Endothelial cell of umbilical vein (primary cell): ENCODE measurements at regions not wholly inside any gene's neighbourhood (a gene's known extent, or its start where the extent isn't known, plus 50 kb on each side); places are given as distances from the start of the nearest gene placed in this dataset.

ENCODE experiments used
- BruUV-seq: library from RNA; stranded (reverse); fragments of 400-500 nt; replicated peaks from 2 replicates; lab custom pipeline; 2021; lab: Mats Ljungman, UMichigan
- CTCF ChIA-PET: fragments of 300-600, 350-600 bp; sonication (Branson Sonifier 250); formaldehyde crosslinking; loops from one replicate; lab custom pipeline; 2021; ENCODE audit warnings: antibody characterized with exemption, inconsistent platforms; lab: Charles Lee
- POLR2A ChIA-PET: fragments of 300-600, 350-600 bp; sonication (Branson Sonifier 250); formaldehyde crosslinking; loops from one replicate; lab custom pipeline; 2021; ENCODE audit warnings: antibody characterized with exemption, inconsistent platforms; lab: Charles Lee
- DNase-seq: peaks from one replicate; pipeline ENCODE4 v3.0.0-alpha.2; 2011; ENCODE audit warnings: low read depth, low spot score
- FAIRE-seq: peaks from 2 replicates; lab custom pipeline; 2011; peaks lifted over from hg19 to GRCh38; lab: Jason Lieb, UNC
- H2AFZ ChIP-seq: 2 replicates; pipeline ENCODE4 v1.6.0; 2012; ENCODE audit warnings: low read depth, low read length, control low read depth, inconsistent platforms
- H3K27ac ChIP-seq: 2 replicates; pipeline ENCODE4 v1.5.1; 2011; ENCODE audit warnings: low read depth, mild to moderate bottlenecking, control low read depth, low read length, moderate library complexity; ENCODE audit not compliant: insufficient read depth
- H3K27me3 ChIP-seq, 2 experiments: 2 replicates each; pipeline versions ENCODE4 v1.6.0 to v1.6.1; 2011; ENCODE audit warnings: low read length in 2 of 2, mixed read lengths in 1 of 2; ENCODE audit not compliant: control insufficient read depth in 2 of 2, insufficient read depth in 2 of 2
- H3K36me3 ChIP-seq, 2 experiments: 2 replicates in 1 of 2; 3 replicates in 1 of 2; pipeline ENCODE4 v1.5.1; 2011; ENCODE audit warnings: low read length in 2 of 2, mild to moderate bottlenecking in 1 of 2, moderate library complexity in 1 of 2; ENCODE audit not compliant: control insufficient read depth in 2 of 2, insufficient read depth in 2 of 2; ENCODE audit errors: extremely low read depth in 1 of 2
- H3K4me1 ChIP-seq: 3 replicates; pipeline ENCODE4 v1.5.1; 2011; ENCODE audit warnings: mild to moderate bottlenecking, low read length; ENCODE audit not compliant: control insufficient read depth, insufficient read depth; ENCODE audit errors: extremely low read depth
- H3K4me2 ChIP-seq: 2 replicates; pipeline ENCODE4 v1.6.1; 2011; ENCODE audit warnings: low read length, control low read depth, mixed read lengths; ENCODE audit not compliant: insufficient read depth
- H3K4me3 ChIP-seq, 3 experiments: fragments of 200-600 bp in 1 of 3; sonication (generic), shearing (Covaris generic) in 1 of 3; replicated peaks in 1 of 3; 2 replicates each; pipeline ENCODE4 v1.5.1; 2011 to 2016; ENCODE audit warnings: control low read depth in 3 of 3, low read length in 3 of 3, mild to moderate bottlenecking in 2 of 3, inconsistent platforms in 1 of 3, low read depth in 1 of 3, moderate library complexity in 1 of 3; ENCODE audit not compliant: insufficient read depth in 1 of 3
- H3K79me2 ChIP-seq: 2 replicates; pipeline ENCODE4 v1.6.0; 2012; ENCODE audit warnings: low read length, inconsistent platforms; ENCODE audit not compliant: control insufficient read depth, insufficient read depth
- H3K9ac ChIP-seq: replicated peaks from 2 replicates; pipeline ENCODE3; 2011; ENCODE audit warnings: low read length, control low read depth; ENCODE audit not compliant: insufficient read depth; ENCODE audit errors: extremely low read depth
- H3K9me1 ChIP-seq: replicated peaks from 3 replicates; pipeline ENCODE4 v1.6.0; 2011; ENCODE audit warnings: mild to moderate bottlenecking, low read length; ENCODE audit not compliant: control insufficient read depth, insufficient read depth; ENCODE audit errors: extremely low read depth
- H3K9me3 ChIP-seq: replicated peaks from 2 replicates; pipeline ENCODE4 v1.5.1; 2012; ENCODE audit warnings: low read length, inconsistent platforms; ENCODE audit not compliant: control insufficient read depth, insufficient read depth
- H4K20me1 ChIP-seq: replicated peaks from 2 replicates; pipeline ENCODE3; 2011; ENCODE audit warnings: mild to moderate bottlenecking, low read length; ENCODE audit not compliant: control insufficient read depth, insufficient read depth; ENCODE audit errors: extremely low read depth
- EZH2 ChIP-seq: IDR thresholded peaks from 2 replicates; pipeline ENCODE4 v1.6.1; 2012; ENCODE audit warnings: borderline replicate concordance, low read depth, mild to moderate bottlenecking, moderate library complexity, low read length, inconsistent platforms; ENCODE audit not compliant: severe bottlenecking
- FOS ChIP-seq: IDR thresholded peaks from 2 replicates; pipeline ENCODE4 v1.6.1; 2011; ENCODE audit warnings: mild to moderate bottlenecking, low read length, moderate library complexity, borderline replicate concordance; ENCODE audit not compliant: insufficient read depth
- GATA2 ChIP-seq: IDR thresholded peaks from 2 replicates; pipeline ENCODE4 v1.7.0; 2011; ENCODE audit warnings: low read depth, mild to moderate bottlenecking, moderate library complexity, mixed read lengths, low read length; ENCODE audit not compliant: insufficient read length, insufficient read depth
- JUN ChIP-seq: IDR thresholded peaks from 2 replicates; pipeline ENCODE4 v1.6.1; 2011; ENCODE audit warnings: borderline replicate concordance, low read depth; ENCODE audit not compliant: insufficient read length, insufficient read depth
- MAX ChIP-seq: IDR thresholded peaks from 2 replicates; pipeline ENCODE4 v1.6.1; 2011; ENCODE audit not compliant: insufficient read depth, insufficient read length
- POLR2A ChIP-seq: IDR thresholded peaks from 2 replicates; pipeline ENCODE4 v1.6.1; 2012; ENCODE audit warnings: low read depth, mild to moderate bottlenecking, control low read depth, low read length
- POLR2AphosphoS5 ChIP-seq: IDR thresholded peaks from 2 replicates; pipeline ENCODE4 v1.6.1; 2012; ENCODE audit warnings: low read depth, mild to moderate bottlenecking, control low read depth, low read length, moderate library complexity; ENCODE audit not compliant: insufficient read depth
- dilution Hi-C: fragments of 300-500 bp; cut with MboI; formaldehyde crosslinking; loops from one replicate; pipeline ENCODE4 v1.15.0; 2019; ENCODE audit warnings: low sequenced_read_pairs; ENCODE audit not compliant: extremely low pct_ligation_motif_present
- intact Hi-C: fragments of 100-400 bp; cut with micrococcal nuclease; formaldehyde crosslinking; loops from one replicate; pipeline ENCODE4 v1.10.0; 2022
- TF ChIP-seq, protein P1 (sequence below), 2 donors: IDR thresholded peaks; 1 replicate in 1 of 2; 2 replicates in 1 of 2; pipeline ENCODE4 v1.5.1; 2011; ENCODE audit warnings: low read length in 2 of 2, mild to moderate bottlenecking in 2 of 2, moderate library complexity in 2 of 2, control low read depth in 1 of 2, inconsistent platforms in 1 of 2, low read depth in 1 of 2; ENCODE audit not compliant: insufficient read depth in 1 of 2; ENCODE audit errors: extremely low read depth in 1 of 2

GRCh38 chr11:15724601-15725000 is 609.9 kb downstream of the INSC start:
- intact Hi-C loops (no loop called here), dilution Hi-C loops (no loop called here)
- POLR2A ChIA-PET: no interaction called here

More at GRCh38 chr11:15724601-15725000, 609.9 kb downstream of the INSC start:
- no peak overlapping the region for H3K4me3 ChIP-seq
- H3K27me3 ChIP-seq: no peaks in the 10 kb centered on the region
- no TSS peak for BruUV-seq
- CTCF ChIA-PET: no interaction called here
- H3K9me3 ChIP-seq: no peaks in the 10 kb centered on the region
- no peaks in the 10 kb centered on the region for H3K9me1 ChIP-seq
- no peaks in the 10 kb centered on the region for H3K4me1 ChIP-seq
- H3K79me2 ChIP-seq: no peaks in the 10 kb centered on the region
- DNase-seq (no peak), FAIRE-seq (no peak)
- no peak overlapping the region for H3K4me2 ChIP-seq
- no peak overlapping the region for H2AFZ ChIP-seq
- H4K20me1 ChIP-seq: no peaks in the 10 kb centered on the region
- no peak overlapping the region for H3K27ac ChIP-seq
- no peaks in the 10 kb centered on the region for H3K36me3 ChIP-seq
- TF ChIP-seq POLR2A (no peak), MAX (no peak), POLR2AphosphoS5 (no peak), FOS (no peak), JUN (no peak), EZH2 (no peak), GATA2 (no peak)
- TF ChIP-seq, protein P1, sequence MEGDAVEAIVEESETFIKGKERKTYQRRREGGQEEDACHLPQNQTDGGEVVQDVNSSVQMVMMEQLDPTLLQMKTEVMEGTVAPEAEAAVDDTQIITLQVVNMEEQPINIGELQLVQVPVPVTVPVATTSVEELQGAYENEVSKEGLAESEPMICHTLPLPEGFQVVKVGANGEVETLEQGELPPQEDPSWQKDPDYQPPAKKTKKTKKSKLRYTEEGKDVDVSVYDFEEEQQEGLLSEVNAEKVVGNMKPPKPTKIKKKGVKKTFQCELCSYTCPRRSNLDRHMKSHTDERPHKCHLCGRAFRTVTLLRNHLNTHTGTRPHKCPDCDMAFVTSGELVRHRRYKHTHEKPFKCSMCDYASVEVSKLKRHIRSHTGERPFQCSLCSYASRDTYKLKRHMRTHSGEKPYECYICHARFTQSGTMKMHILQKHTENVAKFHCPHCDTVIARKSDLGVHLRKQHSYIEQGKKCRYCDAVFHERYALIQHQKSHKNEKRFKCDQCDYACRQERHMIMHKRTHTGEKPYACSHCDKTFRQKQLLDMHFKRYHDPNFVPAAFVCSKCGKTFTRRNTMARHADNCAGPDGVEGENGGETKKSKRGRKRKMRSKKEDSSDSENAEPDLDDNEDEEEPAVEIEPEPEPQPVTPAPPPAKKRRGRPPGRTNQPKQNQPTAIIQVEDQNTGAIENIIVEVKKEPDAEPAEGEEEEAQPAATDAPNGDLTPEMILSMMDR (IDR thresholded peaks at IDR 0.05; ENCODE audit: extremely low read depth in 1 of 2, insufficient read depth in 1 of 2, low read depth in 1 of 2, low read length in 2 of 2): no peak
- H3K9ac ChIP-seq: no peak overlapping the region
